ENCODE measurements at regions not wholly inside any gene's neighbourhood (a gene's known extent, or its start where the extent isn't known, plus 50 kb on each side); places are given as distances from the start of the nearest gene placed in this dataset.

GRCh38 chr13:50595196-50595595 is 248.3 kb downstream of the DLEU7 start:
- Histone ChIP-seq H3K79me2 (ENCODE audit: control insufficient read depth, insufficient read depth, low read length) (no peaks in the 10 kb centered on the region), H3K4me3 (replicated peaks in 1 of 4; ENCODE audit: control extremely low read depth in 1 of 4, insufficient read depth in 1 of 4, low read depth in 3 of 4, low read length in 4 of 4) (no peak overlapping the region), H3K27me3 (ENCODE audit: control insufficient read depth, insufficient read depth, low read length) (peaks cover 3% of the 10 kb centered on the region), H3K4me1 (ENCODE audit: control insufficient read depth, extremely low read depth, insufficient read depth, low read length) (no peaks in the 10 kb centered on the region), H2AFZ (ENCODE audit: low read length) (no peak overlapping the region), H4K20me1 (ENCODE audit: control insufficient read depth, extremely low read depth, insufficient read depth, low read length) (no peaks in the 10 kb centered on the region), H3K27ac (ENCODE audit: insufficient read depth, low read length) (no peak overlapping the region), H3K9me3 (ENCODE audit: control insufficient read depth, insufficient read depth, low read depth, low read length) (no peaks in the 10 kb centered on the region), H3K9ac (ENCODE audit: insufficient read depth, low read length) (no peak overlapping the region), H3K4me2 (ENCODE audit: extremely low read depth, insufficient read depth, low read length) (no peak overlapping the region), H3K36me3 (ENCODE audit: control insufficient read depth, insufficient read depth, low read length) (no peaks in the 10 kb centered on the region)
- TF ChIP-seq CTCF (conservative IDR thresholded peaks at IDR 0.05 in 1 of 2, IDR thresholded peaks at IDR 0.05 in 1 of 2; ENCODE audit: low read depth in 1 of 2, low read length in 2 of 2) (no peak), EZH2 (IDR thresholded peaks at IDR 0.05; ENCODE audit: low read length, missing control alignments) (no peak)
- DNase-seq (ENCODE audit: low read depth in 2 of 2): no peak

GRCh38 chr13:50596156-50596555 is 247.3 kb downstream of the DLEU7 start:
- H3K27me3 ChIP-seq (ENCODE audit: control insufficient read depth, insufficient read depth, low read length): peaks cover 3% of the 10 kb centered on the region

GRCh38 chr13:50596776-50597203 is 246.7 kb downstream of the DLEU7 start:
- no peaks in the 10 kb centered on the region for H3K9me3 ChIP-seq (ENCODE audit: control insufficient read depth, insufficient read depth, low read depth, low read length)
- no peaks in the 10 kb centered on the region for H3K79me2 ChIP-seq (ENCODE audit: control insufficient read depth, insufficient read depth, low read length)
- peaks cover 3% of the 10 kb centered on the region for H3K27me3 ChIP-seq (ENCODE audit: control insufficient read depth, insufficient read depth, low read length)
- H4K20me1 ChIP-seq (ENCODE audit: control insufficient read depth, extremely low read depth, insufficient read depth, low read length): no peaks in the 10 kb centered on the region
- no peak overlapping the region for H3K9ac ChIP-seq (ENCODE audit: insufficient read depth, low read length)
- H3K4me1 ChIP-seq (ENCODE audit: control insufficient read depth, extremely low read depth, insufficient read depth, low read length): no peaks in the 10 kb centered on the region
- no peak overlapping the region for H3K4me3 ChIP-seq (replicated peaks in 1 of 4; ENCODE audit: control extremely low read depth in 1 of 4, insufficient read depth in 1 of 4, low read depth in 3 of 4, low read length in 4 of 4)
- H2AFZ ChIP-seq (ENCODE audit: low read length): no peak overlapping the region
- H3K36me3 ChIP-seq (ENCODE audit: control insufficient read depth, insufficient read depth, low read length): no peaks in the 10 kb centered on the region
- H3K4me2 ChIP-seq (ENCODE audit: extremely low read depth, insufficient read depth, low read length): no peak overlapping the region
- TF ChIP-seq CTCF (conservative IDR thresholded peaks at IDR 0.05 in 1 of 2, IDR thresholded peaks at IDR 0.05 in 1 of 2; ENCODE audit: low read depth in 1 of 2, low read length in 2 of 2): no peak
- TF ChIP-seq EZH2 (IDR thresholded peaks at IDR 0.05; ENCODE audit: low read length, missing control alignments): no peak
- DNase-seq (ENCODE audit: low read depth in 2 of 2): no peak
- no peak overlapping the region for H3K27ac ChIP-seq (ENCODE audit: insufficient read depth, low read length)

More at GRCh38 chr13:50596156-50596555, 247.3 kb downstream of the DLEU7 start:
- H3K4me2 ChIP-seq (ENCODE audit: extremely low read depth, insufficient read depth, low read length): no peak overlapping the region
- H3K79me2 ChIP-seq (ENCODE audit: control insufficient read depth, insufficient read depth, low read length): no peaks in the 10 kb centered on the region
- no peak overlapping the region for H2AFZ ChIP-seq (ENCODE audit: low read length)
- H3K36me3 ChIP-seq (ENCODE audit: control insufficient read depth, insufficient read depth, low read length): no peaks in the 10 kb centered on the region
- H3K4me3 ChIP-seq (replicated peaks in 1 of 4; ENCODE audit: control extremely low read depth in 1 of 4, insufficient read depth in 1 of 4, low read depth in 3 of 4, low read length in 4 of 4): no peak overlapping the region
- TF ChIP-seq CTCF (conservative IDR thresholded peaks at IDR 0.05 in 1 of 2, IDR thresholded peaks at IDR 0.05 in 1 of 2; ENCODE audit: low read depth in 1 of 2, low read length in 2 of 2): no peak
- TF ChIP-seq EZH2 (IDR thresholded peaks at IDR 0.05; ENCODE audit: low read length, missing control alignments): no peak
- DNase-seq (ENCODE audit: low read depth in 2 of 2): no peak
- H3K27ac ChIP-seq (ENCODE audit: insufficient read depth, low read length): no peak overlapping the region
- H3K9me3 ChIP-seq (ENCODE audit: control insufficient read depth, insufficient read depth, low read depth, low read length): no peaks in the 10 kb centered on the region
- H4K20me1 ChIP-seq (ENCODE audit: control insufficient read depth, extremely low read depth, insufficient read depth, low read length): no peaks in the 10 kb centered on the region
- H3K4me1 ChIP-seq (ENCODE audit: control insufficient read depth, extremely low read depth, insufficient read depth, low read length): no peaks in the 10 kb centered on the region
- H3K9ac ChIP-seq (ENCODE audit: insufficient read depth, low read length): no peak overlapping the region

Data from fibroblast of lung (primary cell).